MM.1S (cell line): ENCODE measurements at regions not wholly inside any gene's neighbourhood (a gene's known extent, or its start where the extent isn't known, plus 50 kb on each side); places are given as distances from the start of the nearest gene placed in this dataset.

Source experiments
- DNase-seq: peaks from one replicate; pipeline ENCODE4 v3.0.0-alpha.2; 2015
- H2AFZ ChIP-seq: fragments of 300-600 bp; sonication (generic); 2 replicates; pipeline ENCODE4 v1.6.0; 2016; ENCODE audit warnings: antibody characterized with exemption, low read length
- H3F3A ChIP-seq: fragments of 300-600 bp; sonication (generic); 2 replicates; pipeline ENCODE4 v1.6.1; 2016; ENCODE audit warnings: mild to moderate bottlenecking, antibody characterized with exemption, low read length, moderate library complexity, mixed read lengths; ENCODE audit not compliant: insufficient read depth
- H3K27ac ChIP-seq: fragments of 300-600 bp; sonication (generic); 2 replicates; pipeline ENCODE4 v1.5.1; 2016; ENCODE audit warnings: mild to moderate bottlenecking, low read length
- H3K27me3 ChIP-seq: fragments of 300-600 bp; sonication (generic); replicated peaks from 2 replicates; pipeline ENCODE4 v1.6.0; 2016; ENCODE audit warnings: low read length; ENCODE audit not compliant: insufficient read depth
- H3K36me3 ChIP-seq: fragments of 300-600 bp; sonication (generic); replicated peaks from 2 replicates; pipeline ENCODE4 v1.6.1; 2016; ENCODE audit warnings: mild to moderate bottlenecking, low read length, mixed read lengths; ENCODE audit not compliant: insufficient read depth
- H3K4me1 ChIP-seq: fragments of 300-600 bp; sonication (generic); 2 replicates; pipeline ENCODE4 v1.6.1; 2016; ENCODE audit warnings: low read length, mixed read lengths
- H3K4me2 ChIP-seq: fragments of 300-600 bp; sonication (generic); 2 replicates; pipeline ENCODE4 v1.6.0; 2016; ENCODE audit warnings: low read depth, low read length
- H3K4me3 ChIP-seq: fragments of 300-600 bp; sonication (generic); 2 replicates; pipeline ENCODE4 v1.5.1; 2016; ENCODE audit warnings: low read length, mixed read lengths
- H3K79me2 ChIP-seq: fragments of 300-600 bp; sonication (generic); 2 replicates; pipeline ENCODE4 v1.6.1; 2016; ENCODE audit warnings: mixed run types, low read length, mixed read lengths
- H3K9ac ChIP-seq: fragments of 300-600 bp; sonication (generic); 2 replicates; pipeline ENCODE4 v1.6.1; 2016; ENCODE audit warnings: low read length, mixed read lengths
- H3K9me2 ChIP-seq: fragments of 300-600 bp; sonication (generic); replicated peaks from 2 replicates; pipeline ENCODE4 v1.6.1; 2016; ENCODE audit warnings: mild to moderate bottlenecking, low read length, mixed read lengths; ENCODE audit not compliant: insufficient read depth
- H3K9me3 ChIP-seq: fragments of 300-600 bp; sonication (generic); replicated peaks from 2 replicates; pipeline ENCODE4 v1.6.1; 2016; ENCODE audit warnings: mild to moderate bottlenecking, low read length, mixed read lengths; ENCODE audit not compliant: insufficient read depth
- H4K20me1 ChIP-seq: fragments of 300-600 bp; sonication (generic); 2 replicates; pipeline ENCODE4 v1.6.1; 2016; ENCODE audit warnings: mild to moderate bottlenecking, low read length, moderate library complexity, mixed read lengths; ENCODE audit not compliant: insufficient read depth
- CTCF ChIP-seq: fragments of 300-600 bp; sonication (generic); IDR thresholded peaks from 2 replicates; pipeline ENCODE4 v1.5.1; 2016; ENCODE audit warnings: antibody characterized with exemption, low read length, mixed read lengths
- EZH2 ChIP-seq: fragments of 300-600 bp; sonication (generic); optimal IDR thresholded peaks from 2 replicates; pipeline ENCODE3; 2017; ENCODE audit warnings: low read depth, mild to moderate bottlenecking, antibody characterized with exemption, low read length, mixed read lengths
- EZH2phosphoT487 ChIP-seq: fragments of 300-600 bp; sonication (generic); IDR thresholded peaks from 2 replicates; pipeline ENCODE4 v1.6.1; 2018; ENCODE audit warnings: antibody characterized with exemption, low read length

- no peaks in the 10 kb centered on the region for H3K79me2 ChIP-seq
- H3K27ac ChIP-seq = no peak overlapping the region
- no peak overlapping the region for H3K4me3 ChIP-seq
- no peak for TF ChIP-seq EZH2phosphoT487
- TF ChIP-seq CTCF = no peak
- TF ChIP-seq EZH2 = no peak
- DNase-seq = no peak
- no peak overlapping the region for H2AFZ ChIP-seq
- no peaks in the 10 kb centered on the region for H3K9me3 ChIP-seq
- no peak overlapping the region for H3K9ac ChIP-seq
- H3F3A ChIP-seq = no peaks in the 10 kb centered on the region
- H3K4me1 ChIP-seq = no peaks in the 10 kb centered on the region
- H3K9me2 ChIP-seq = no peaks in the 10 kb centered on the region
- no peaks in the 10 kb centered on the region for H3K27me3 ChIP-seq
- H3K4me2 ChIP-seq = no peak overlapping the region
- no peaks in the 10 kb centered on the region for H3K36me3 ChIP-seq
- no peaks in the 10 kb centered on the region for H4K20me1 ChIP-seq
Measured at GRCh38 chrX:7286168-7286837, 138.3 kb upstream of the PUDP start.

DNA sequence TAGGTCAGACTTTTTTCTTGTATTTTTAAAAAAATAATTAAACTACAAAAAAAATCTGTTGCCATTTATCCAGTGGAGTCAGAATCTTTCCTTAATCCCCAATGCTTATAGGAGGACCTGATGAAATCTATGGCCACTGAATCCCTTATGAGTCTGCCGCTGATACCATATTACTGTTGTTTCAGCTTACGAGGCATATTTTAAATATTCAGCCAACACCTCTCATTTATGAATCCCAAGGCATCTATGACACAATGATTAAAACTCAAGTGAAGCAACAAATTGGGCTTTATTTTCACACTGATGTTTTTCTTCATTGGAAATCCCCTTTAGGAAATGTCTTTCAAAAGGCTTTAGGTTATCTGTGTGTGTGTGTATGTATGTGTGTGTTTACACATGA is 137.8 kb upstream of the PUDP start:
- H3K79me2 ChIP-seq = no peaks in the 10 kb centered on the region
- H3K27ac ChIP-seq = no peak overlapping the region
- H3K4me1 ChIP-seq = no peaks in the 10 kb centered on the region
- H3F3A ChIP-seq = no peaks in the 10 kb centered on the region
- no peaks in the 10 kb centered on the region for H3K9me2 ChIP-seq
- TF ChIP-seq EZH2phosphoT487 = no peak
- no peak for TF ChIP-seq CTCF
- no peak for TF ChIP-seq EZH2
- no peaks in the 10 kb centered on the region for H4K20me1 ChIP-seq
- H3K36me3 ChIP-seq = no peaks in the 10 kb centered on the region
- H3K27me3 ChIP-seq = no peaks in the 10 kb centered on the region
- no peaks in the 10 kb centered on the region for H3K9me3 ChIP-seq
- no peak overlapping the region for H3K4me3 ChIP-seq
- no peak for DNase-seq
- no peak overlapping the region for H2AFZ ChIP-seq
- H3K9ac ChIP-seq = no peak overlapping the region
- H3K4me2 ChIP-seq = no peak overlapping the region

GRCh38 chrX:7283741-7284140 is 135.8 kb upstream of the PUDP start:
- Histone ChIP-seq H3K79me2 (no peaks in the 10 kb centered on the region), H2AFZ (no peak overlapping the region), H3K27me3 (no peaks in the 10 kb centered on the region), H3K4me1 (no peaks in the 10 kb centered on the region), H3K4me3 (no peak overlapping the region), H3K4me2 (no peak overlapping the region), H3K27ac (no peak overlapping the region), H3K9me3 (no peaks in the 10 kb centered on the region), H3F3A (no peaks in the 10 kb centered on the region), H4K20me1 (no peaks in the 10 kb centered on the region), H3K36me3 (no peaks in the 10 kb centered on the region), H3K9ac (no peak overlapping the region), H3K9me2 (no peaks in the 10 kb centered on the region)
- no peak for TF ChIP-seq EZH2
- no peak for TF ChIP-seq EZH2phosphoT487
- TF ChIP-seq CTCF = no peak
- no peak for DNase-seq
